Esophagus squamous epithelium (tissue), 4 donors: ENCODE measurements at regions not wholly inside any gene's neighbourhood (a gene's known extent, or its start where the extent isn't known, plus 50 kb on each side); places are given as distances from the start of the nearest gene placed in this dataset.

Experiments used
- CTCF ChIP-seq, 6 experiments: fragments of 450-650 bp in 4 of 6; fragments of 200-600 bp in 2 of 6; sonication (generic) in 2 of 6; IDR thresholded peaks; one replicate each; pipeline ENCODE4 v1.5.1; 2016 to 2019; ENCODE audit warnings: antibody characterized with exemption in 6 of 6, mild to moderate bottlenecking in 4 of 6, moderate library complexity in 4 of 6
- POLR2A ChIP-seq, 4 donors: fragments of 450-650 bp; IDR thresholded peaks; one replicate each; pipeline ENCODE4 v1.6.1; 2017; ENCODE audit warnings: antibody characterized with exemption in 4 of 4, mild to moderate bottlenecking in 4 of 4, moderate library complexity in 3 of 4

- TF ChIP-seq POLR2A (IDR thresholded peaks at IDR 0.05), result no peak
- no peak for TF ChIP-seq CTCF (IDR thresholded peaks at IDR 0.05)
Observed at GRCh38 chr1:219666242-219666641, 53.3 kb upstream of the ZC3H11B start.
